ENCODE measurements at regions not wholly inside any gene's neighbourhood (a gene's known extent, or its start where the extent isn't known, plus 50 kb on each side); places are given as distances from the start of the nearest gene placed in this dataset.

DNA sequence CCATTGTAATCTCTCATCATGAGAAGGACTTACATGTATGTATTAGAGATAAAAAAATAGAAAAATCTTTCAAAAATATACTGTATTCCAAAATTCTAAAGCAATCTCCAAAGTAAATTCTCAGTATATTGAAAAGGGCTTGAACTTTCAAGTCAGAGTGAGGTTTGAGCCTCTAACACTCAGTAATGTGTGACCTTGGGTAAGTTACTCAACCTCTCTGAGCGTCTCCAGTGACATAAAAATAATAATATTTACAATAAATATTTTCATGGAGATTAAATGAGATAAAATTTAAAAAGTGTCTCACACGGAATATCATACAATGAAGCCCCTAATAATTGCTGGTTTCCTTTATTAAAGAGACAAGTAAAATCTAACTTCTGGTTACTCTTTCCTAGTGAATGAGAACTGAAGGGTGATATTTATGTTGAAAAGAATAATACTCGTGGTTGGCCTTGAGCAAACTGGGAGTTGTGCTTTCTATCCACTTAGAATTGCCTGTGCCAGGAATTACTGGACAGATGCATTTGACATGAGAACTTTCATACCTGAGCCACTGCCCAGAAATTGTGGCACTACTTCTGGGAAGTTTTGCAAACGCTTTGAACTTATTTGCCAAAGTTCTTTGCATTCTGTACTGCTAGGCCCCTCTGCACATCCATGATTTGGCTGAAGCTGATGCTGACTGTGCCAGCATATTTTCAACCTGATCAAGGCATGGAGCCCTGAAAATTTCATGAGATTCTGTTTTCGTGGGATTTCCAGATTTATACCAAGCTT, 933.7 kb downstream of the GALC start:
- intact Hi-C loops (cut with micrococcal nuclease; ENCODE audit: unreplicated experiment) = no loop called here
- Histone ChIP-seq H3K27me3 (ENCODE audit: control insufficient read depth in 1 of 2, insufficient read depth in 2 of 2, low read length in 2 of 2) (no peaks in the 10 kb centered on the region), H2AFZ (ENCODE audit: low read length) (no peak overlapping the region), H3K4me1 (ENCODE audit: insufficient read depth, low read length) (no peaks in the 10 kb centered on the region), H3K36me3 (replicated peaks in 1 of 2; ENCODE audit: control insufficient read depth in 1 of 2, insufficient read depth in 2 of 2, low read length in 2 of 2) (no peaks in the 10 kb centered on the region), H3K9ac (ENCODE audit: insufficient read depth, low read depth, low read length) (no peak overlapping the region), H4K20me1 (ENCODE audit: insufficient read depth, low read length) (no peaks in the 10 kb centered on the region), H3K9me3 (ENCODE audit: low read length) (no peaks in the 10 kb centered on the region), H3K4me2 (ENCODE audit: low read depth, low read length) (no peak overlapping the region), H3K79me2 (ENCODE audit: insufficient read depth, low read length) (no peaks in the 10 kb centered on the region), H3K4me3 (replicated peaks in 1 of 3; ENCODE audit: insufficient read depth in 1 of 3, low read depth in 2 of 3, low read length in 3 of 3) (no peak overlapping the region), H3K27ac (ENCODE audit: extremely low read length, insufficient read depth, low read length) (no peak overlapping the region)
- no TSS peak for BruUV-seq (replicated peaks)
- FAIRE-seq (no peak), DNase-seq (ENCODE audit: low spot score) (no peak), ATAC-seq (no peak)
- TF ChIP-seq FOXO4 (CRISPR knock-in tag; conservative IDR thresholded peaks at IDR 0.05) = no peak
- TF ChIP-seq NR0B2 (CRISPR knock-in tag; IDR thresholded peaks at IDR 0.05) = no peak
- TF ChIP-seq, protein P1, sequence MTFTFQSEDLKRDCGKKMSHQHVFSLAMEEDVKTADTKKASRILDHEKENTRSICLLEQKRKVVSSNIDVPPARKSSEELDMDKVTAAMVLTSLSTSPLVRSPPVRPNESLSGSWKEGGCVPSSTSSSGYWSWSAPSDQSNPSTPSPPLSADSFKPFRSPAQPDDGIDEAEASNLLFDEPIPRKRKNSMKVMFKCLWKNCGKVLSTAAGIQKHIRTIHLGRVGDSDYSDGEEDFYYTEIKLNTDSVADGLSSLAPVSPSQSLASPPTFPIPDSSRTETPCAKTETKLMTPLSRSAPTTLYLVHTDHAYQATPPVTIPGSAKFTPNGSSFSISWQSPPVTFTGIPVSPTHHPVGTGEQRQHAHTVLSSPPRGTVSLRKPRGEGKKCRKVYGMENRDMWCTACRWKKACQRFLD (CRISPR knock-in tag; IDR thresholded peaks at IDR 0.05; ENCODE audit: borderline replicate concordance) = no peak
- TF ChIP-seq ISL2 (CRISPR knock-in tag; IDR thresholded peaks at IDR 0.05) = no peak
- TF ChIP-seq, protein P2, sequence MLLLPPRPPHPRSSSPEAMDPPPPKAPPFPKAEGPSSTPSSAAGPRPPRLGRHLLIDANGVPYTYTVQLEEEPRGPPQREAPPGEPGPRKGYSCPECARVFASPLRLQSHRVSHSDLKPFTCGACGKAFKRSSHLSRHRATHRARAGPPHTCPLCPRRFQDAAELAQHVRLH (CRISPR knock-in tag; IDR thresholded peaks at IDR 0.05; ENCODE audit: borderline replicate concordance, low read depth) = no peak
- TF ChIP-seq SRSF1 (optimal IDR thresholded peaks at IDR 0.05; ENCODE audit: low read depth, low read length) = no peak
- TF ChIP-seq RXRB (CRISPR knock-in tag; IDR thresholded peaks at IDR 0.05; ENCODE audit: borderline replicate concordance) = no peak
- no peak for TF ChIP-seq NFATC3 (CRISPR knock-in tag; IDR thresholded peaks at IDR 0.05)
- no peak for TF ChIP-seq U2AF2 (IDR thresholded peaks at IDR 0.05; ENCODE audit: low read depth, low read length)
- TF ChIP-seq ZNF234 (CRISPR knock-in tag; conservative IDR thresholded peaks at IDR 0.05) = no peak
- no peak for TF ChIP-seq SNAPC2 (CRISPR knock-in tag; IDR thresholded peaks at IDR 0.05)
- TF ChIP-seq SAFB2 (CRISPR knock-in tag; IDR thresholded peaks at IDR 0.05; ENCODE audit: borderline replicate concordance, low read depth) = no peak
- no peak for TF ChIP-seq ZNF557 (CRISPR knock-in tag; IDR thresholded peaks at IDR 0.05)
- TF ChIP-seq MEF2D (CRISPR knock-in tag; IDR thresholded peaks at IDR 0.05) = no peak
- TF ChIP-seq NR2F1 (CRISPR knock-in tag; IDR thresholded peaks at IDR 0.05) = no peak
- no peak for TF ChIP-seq ASH2L (IDR thresholded peaks at IDR 0.05; ENCODE audit: insufficient read length, low read depth, low read length)
- TF ChIP-seq ZNF644 (CRISPR knock-in tag; IDR thresholded peaks at IDR 0.05; ENCODE audit: low read depth) = no peak
- no peak for TF ChIP-seq NCOA1 (CRISPR knock-in tag; IDR thresholded peaks at IDR 0.05)
- TF ChIP-seq ZSCAN20 (CRISPR knock-in tag; IDR thresholded peaks at IDR 0.05; ENCODE audit: borderline replicate concordance) = no peak
- in situ Hi-C loops (cut with HindIII; ENCODE audit: extremely low pct_ligation_motif_present, low pct_unique_long_range_greater_than_20kb) = no loop called here
- ChIA-PET POLR2A (no interaction called here), CTCF (ENCODE audit: low intra/inter-chr PET ratio, low total read pairs) (no interaction called here)
- WGBS (ENCODE audit: low lambda C conversion rate) = 0% methylated on average over 5 of the region's 5 CpGs
